ENCODE measurements at regions not wholly inside any gene's neighbourhood (a gene's known extent, or its start where the extent isn't known, plus 50 kb on each side); places are given as distances from the start of the nearest gene placed in this dataset.

DNA sequence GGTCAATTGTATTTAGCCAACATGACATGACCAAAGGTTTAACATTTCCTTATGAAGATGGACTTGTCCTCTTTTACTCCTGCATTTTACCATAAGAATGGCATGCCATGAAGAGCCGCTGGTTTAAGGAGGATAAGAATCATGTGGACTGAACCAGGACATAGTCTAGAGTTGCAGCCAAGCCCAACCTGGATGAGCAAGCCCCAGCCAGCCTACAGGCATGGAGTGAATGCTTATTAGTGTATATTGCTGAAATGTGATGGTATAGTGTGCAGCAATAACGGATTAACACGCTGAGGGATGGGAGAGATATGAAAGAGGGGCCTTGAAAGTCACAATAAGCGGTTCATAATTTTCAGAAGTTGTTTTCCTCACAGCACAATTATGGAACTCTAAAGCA lies 523.2 kb downstream of the NTRK2 start:
- Mint-ChIP-seq H3K4me1 (no peaks in the 10 kb centered on the region), H3K27ac (no peak overlapping the region), H3K9me3 (no peaks in the 10 kb centered on the region), H3K36me3 (ENCODE audit: low read depth) (no peaks in the 10 kb centered on the region), H3K4me3 (no peak overlapping the region), H3K27me3 (no peaks in the 10 kb centered on the region)
- no peak for DNase-seq
- ChIA-PET CTCF (no interaction called here), POLR2A (no interaction called here)
- ATAC-seq (ENCODE audit: low read depth), result no peak
- TF ChIP-seq, protein P1, sequence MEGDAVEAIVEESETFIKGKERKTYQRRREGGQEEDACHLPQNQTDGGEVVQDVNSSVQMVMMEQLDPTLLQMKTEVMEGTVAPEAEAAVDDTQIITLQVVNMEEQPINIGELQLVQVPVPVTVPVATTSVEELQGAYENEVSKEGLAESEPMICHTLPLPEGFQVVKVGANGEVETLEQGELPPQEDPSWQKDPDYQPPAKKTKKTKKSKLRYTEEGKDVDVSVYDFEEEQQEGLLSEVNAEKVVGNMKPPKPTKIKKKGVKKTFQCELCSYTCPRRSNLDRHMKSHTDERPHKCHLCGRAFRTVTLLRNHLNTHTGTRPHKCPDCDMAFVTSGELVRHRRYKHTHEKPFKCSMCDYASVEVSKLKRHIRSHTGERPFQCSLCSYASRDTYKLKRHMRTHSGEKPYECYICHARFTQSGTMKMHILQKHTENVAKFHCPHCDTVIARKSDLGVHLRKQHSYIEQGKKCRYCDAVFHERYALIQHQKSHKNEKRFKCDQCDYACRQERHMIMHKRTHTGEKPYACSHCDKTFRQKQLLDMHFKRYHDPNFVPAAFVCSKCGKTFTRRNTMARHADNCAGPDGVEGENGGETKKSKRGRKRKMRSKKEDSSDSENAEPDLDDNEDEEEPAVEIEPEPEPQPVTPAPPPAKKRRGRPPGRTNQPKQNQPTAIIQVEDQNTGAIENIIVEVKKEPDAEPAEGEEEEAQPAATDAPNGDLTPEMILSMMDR (IDR thresholded peaks at IDR 0.05), result no peak
- intact Hi-C loops (cut with micrococcal nuclease), result no loop called here

DNA sequence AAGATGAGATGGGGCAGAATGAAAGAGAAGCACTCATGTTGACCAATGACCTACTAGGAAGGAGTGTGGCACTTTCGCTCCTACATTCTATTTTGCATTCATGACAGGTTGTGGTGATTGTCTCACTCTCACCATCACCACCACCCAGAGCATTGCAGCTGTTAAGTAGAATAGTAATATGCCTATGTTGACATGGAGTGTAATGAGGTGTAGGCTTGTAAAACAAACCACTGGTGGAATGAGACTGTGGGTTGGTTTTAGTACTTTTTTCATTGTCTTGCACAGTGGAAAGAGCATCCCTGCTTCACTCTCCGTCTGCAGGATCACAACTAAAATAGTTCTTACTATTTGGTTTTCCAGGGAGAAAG lies 516.7 kb downstream of the NTRK2 start:
- no peaks in the 10 kb centered on the region for H3K27me3 Mint-ChIP-seq
- H3K27ac Mint-ChIP-seq, result no peak overlapping the region
- ChIA-PET CTCF (no interaction called here), POLR2A (no interaction called here)
- H3K36me3 Mint-ChIP-seq (ENCODE audit: low read depth), result no peaks in the 10 kb centered on the region
- intact Hi-C loops (cut with micrococcal nuclease), result no loop called here
- H3K4me3 Mint-ChIP-seq, result no peak overlapping the region
- H3K9me3 Mint-ChIP-seq, result no peaks in the 10 kb centered on the region
- TF ChIP-seq, protein P1 (IDR thresholded peaks at IDR 0.05), result no peak
- ATAC-seq (ENCODE audit: low read depth), result no peak
- no peaks in the 10 kb centered on the region for H3K4me1 Mint-ChIP-seq
- DNase-seq, result no peak

DNA sequence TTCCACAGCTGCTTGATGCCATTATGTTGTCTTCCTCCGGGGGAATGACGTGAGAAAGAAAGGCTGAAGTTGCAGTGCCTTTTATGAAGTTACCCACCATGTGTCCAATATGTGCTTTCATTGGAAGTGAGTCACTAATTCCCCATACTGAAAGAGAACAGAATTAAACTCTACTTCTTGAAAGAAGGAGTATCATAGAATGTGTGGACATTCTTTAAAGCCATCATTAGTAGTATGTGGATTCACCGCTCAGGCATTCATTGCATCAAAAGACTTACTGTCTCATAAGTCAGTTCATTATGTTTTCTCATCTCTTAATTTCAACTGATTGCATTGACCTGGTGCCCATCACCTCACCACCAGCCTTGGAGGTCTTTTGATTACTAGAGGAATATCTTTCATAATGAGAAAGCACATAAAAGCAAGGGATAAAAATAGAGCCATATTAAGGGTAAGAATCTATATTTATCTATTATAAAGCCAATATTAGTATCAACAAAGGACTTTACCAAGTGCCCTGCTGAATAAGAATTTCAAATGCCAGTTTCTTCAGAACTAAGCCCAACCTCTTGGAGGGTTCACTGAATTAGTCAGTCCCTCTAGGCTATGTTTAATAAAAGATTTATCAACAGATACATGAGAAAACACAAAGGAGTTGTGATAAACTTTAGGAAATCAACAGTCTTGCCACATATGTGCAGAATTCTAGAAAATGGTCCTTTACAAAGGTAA lies 516.1 kb downstream of the NTRK2 start:
- Mint-ChIP-seq H3K4me1 (no peaks in the 10 kb centered on the region), H3K36me3 (ENCODE audit: low read depth) (no peaks in the 10 kb centered on the region), H3K27me3 (no peaks in the 10 kb centered on the region), H3K27ac (no peak overlapping the region), H3K9me3 (no peaks in the 10 kb centered on the region), H3K4me3 (no peak overlapping the region)
- TF ChIP-seq, protein P1 (IDR thresholded peaks at IDR 0.05), result no peak
- POLR2A ChIA-PET, result no interaction called here
- CTCF ChIA-PET, result no interaction called here
- DNase-seq (no peak), ATAC-seq (ENCODE audit: low read depth) (no peak)
- intact Hi-C loops (cut with micrococcal nuclease), result no loop called here

DNA sequence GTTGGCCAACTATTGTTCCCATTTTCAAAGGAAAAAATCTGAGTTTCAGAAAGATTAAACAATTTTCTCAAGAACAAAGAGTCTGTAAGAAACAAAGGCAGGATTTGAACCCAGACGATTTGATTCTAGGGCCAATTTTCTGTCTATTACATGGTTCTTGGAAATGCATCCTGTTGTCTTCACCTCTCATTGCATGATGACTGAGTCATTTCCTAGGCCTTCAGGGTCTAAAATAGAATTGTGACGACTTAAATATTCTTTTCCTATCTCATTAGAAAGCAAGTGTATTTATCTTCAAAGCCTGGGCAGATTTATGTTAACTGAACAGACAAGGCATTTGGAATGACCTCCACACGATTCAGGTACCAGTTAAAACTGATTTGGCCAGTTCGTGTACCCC lies 512.9 kb downstream of the NTRK2 start:
- no peaks in the 10 kb centered on the region for H3K27me3 Mint-ChIP-seq
- no peaks in the 10 kb centered on the region for H3K36me3 Mint-ChIP-seq (ENCODE audit: low read depth)
- DNase-seq (no peak), ATAC-seq (ENCODE audit: low read depth) (no peak)
- TF ChIP-seq, protein P1 (IDR thresholded peaks at IDR 0.05), result no peak
- H3K9me3 Mint-ChIP-seq, result no peaks in the 10 kb centered on the region
- H3K4me1 Mint-ChIP-seq, result no peaks in the 10 kb centered on the region
- H3K27ac Mint-ChIP-seq, result no peak overlapping the region
- no peak overlapping the region for H3K4me3 Mint-ChIP-seq
- ChIA-PET CTCF (no interaction called here), POLR2A (no interaction called here)
- intact Hi-C loops (cut with micrococcal nuclease), result no loop called here

DNA sequence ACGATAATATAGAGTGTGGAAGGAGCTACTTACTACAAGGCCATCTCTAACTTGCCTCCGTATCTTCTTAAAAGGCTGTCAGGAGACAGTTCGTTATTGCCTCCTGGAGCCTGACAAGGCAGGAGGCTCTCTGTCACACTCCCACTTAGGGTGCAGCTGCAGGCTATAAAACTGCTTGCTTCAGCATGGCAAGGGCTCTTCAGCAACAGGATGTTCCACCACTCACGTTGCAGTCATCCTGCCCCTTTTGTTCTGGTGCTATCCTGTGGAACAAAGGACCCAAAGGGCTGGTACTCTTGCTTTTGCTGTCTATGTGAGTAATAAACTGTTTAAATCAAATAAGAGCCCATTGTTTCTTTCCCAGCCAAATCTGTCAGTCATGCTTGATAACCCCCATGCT lies 508.9 kb downstream of the NTRK2 start:
- Mint-ChIP-seq H3K27ac (no peak overlapping the region), H3K9me3 (no peaks in the 10 kb centered on the region), H3K27me3 (no peaks in the 10 kb centered on the region), H3K36me3 (ENCODE audit: low read depth) (no peaks in the 10 kb centered on the region), H3K4me1 (no peaks in the 10 kb centered on the region), H3K4me3 (no peak overlapping the region)
- ChIA-PET POLR2A (no interaction called here), CTCF (no interaction called here)
- intact Hi-C loops (cut with micrococcal nuclease), result no loop called here
- TF ChIP-seq, protein P1 (IDR thresholded peaks at IDR 0.05), result no peak
- no peak for DNase-seq
- ATAC-seq (ENCODE audit: low read depth), result no peak
